ENCODE measurements at regions not wholly inside any gene's neighbourhood (a gene's known extent, or its start where the extent isn't known, plus 50 kb on each side); places are given as distances from the start of the nearest gene placed in this dataset.

- TF ChIP-seq CTCF (IDR thresholded peaks at IDR 0.05) (no peak), EP300 (IDR thresholded peaks at IDR 0.05; ENCODE audit: low read depth) (no peak), POLR2A (IDR thresholded peaks at IDR 0.05) (no peak), POLR2AphosphoS5 (IDR thresholded peaks at IDR 0.05) (no peak)
These were observed 85.8 kb upstream of the KCNMA1 start for GRCh38 chr10:77723376-77723775.

Data from transverse colon (tissue), 4 donors.